NCI-H82 treated with DMSO at 0.1 percent for 48 hours (cell line): ENCODE measurements at regions not wholly inside any gene's neighbourhood (a gene's known extent, or its start where the extent isn't known, plus 50 kb on each side); places are given as distances from the start of the nearest gene placed in this dataset.

ENCODE experiments used
- DNase-seq: peaks from one replicate; lab custom pipeline; 2025; ENCODE audit not compliant: unreplicated experiment; lab: John Stamatoyannopoulos, UW

- no peak for DNase-seq
These were observed 203.3 kb upstream of the LPP start for GRCh38 chr3:187950671-187951070.

- no peak for DNase-seq
These were observed 202.3 kb upstream of the LPP start for GRCh38 chr3:187951452-187952190.

- no peak for DNase-seq
These were observed 201.1 kb upstream of the LPP start for GRCh38 chr3:187952849-187953248.

- no peak for DNase-seq
These were observed 199.5 kb upstream of the LPP start for GRCh38 chr3:187954516-187954872.

- no peak for DNase-seq
These were observed 198.9 kb upstream of the LPP start for GRCh38 chr3:187954873-187955586.

GRCh38 chr3:187955587-187955952 lies 198.4 kb upstream of the LPP start:
- no peak for DNase-seq

GRCh38 chr3:187957165-187957581 lies 196.8 kb upstream of the LPP start:
- no peak for DNase-seq

GRCh38 chr3:187957582-187957981 lies 196.4 kb upstream of the LPP start:
- DNase-seq: no peak

- no peak for DNase-seq
These were observed 195.4 kb upstream of the LPP start for GRCh38 chr3:187958432-187959003.

- no peak for DNase-seq
These were observed 193.1 kb upstream of the LPP start for GRCh38 chr3:187960820-187961219.

GRCh38 chr3:187961366-187961765 lies 192.6 kb upstream of the LPP start:
- DNase-seq: no peak

GRCh38 chr3:187963003-187963676 lies 190.8 kb upstream of the LPP start:
- no peak for DNase-seq

- DNase-seq: no peak
These were observed 190.1 kb upstream of the LPP start for GRCh38 chr3:187963677-187964385.

GRCh38 chr3:187964760-187965159 lies 189.2 kb upstream of the LPP start:
- no peak for DNase-seq

- DNase-seq: no peak
These were observed 187.9 kb upstream of the LPP start for GRCh38 chr3:187966096-187966495.

GRCh38 chr3:187966636-187967406 lies 187.1 kb upstream of the LPP start:
- no peak for DNase-seq

GRCh38 chr3:187967993-187968392 lies 186.0 kb upstream of the LPP start:
- DNase-seq: no peak

- no peak for DNase-seq
These were observed 184.9 kb upstream of the LPP start for GRCh38 chr3:187968883-187969580.

- DNase-seq: no peak
These were observed 184.4 kb upstream of the LPP start for GRCh38 chr3:187969581-187969950.

- DNase-seq: no peak
These were observed 183.9 kb upstream of the LPP start for GRCh38 chr3:187970106-187970505.
